OCI-LY7 (cell line): ENCODE measurements at regions not wholly inside any gene's neighbourhood (a gene's known extent, or its start where the extent isn't known, plus 50 kb on each side); places are given as distances from the start of the nearest gene placed in this dataset.

Experiments used
- BruUV-seq: library from RNA; stranded (reverse); fragments of 400-500 nt; replicated peaks from 2 replicates; lab custom pipeline; 2021; lab: Mats Ljungman, UMichigan
- CTCF ChIA-PET: fragments of 300-600 bp; sonication (Branson Sonifier 250); formaldehyde crosslinking; loops from one replicate; lab custom pipeline; 2022; ENCODE audit warnings: antibody characterized with exemption; ENCODE audit not compliant: unreplicated experiment; lab: Charles Lee
- POLR2A ChIA-PET: fragments of 300-600 bp; sonication (Branson Sonifier 250); formaldehyde crosslinking; loops from one replicate; lab custom pipeline; 2022; ENCODE audit warnings: antibody characterized with exemption; lab: Charles Lee
- DNase-seq: peaks from one replicate; pipeline ENCODE4 v3.0.0-alpha.2; 2015; ENCODE audit warnings: low spot score
- H2AFZ ChIP-seq: fragments of 200-600 bp; sonication (generic), shearing (Covaris generic); 2 replicates; pipeline ENCODE4 v1.6.1; 2014; ENCODE audit warnings: mild to moderate bottlenecking, antibody characterized with exemption, low read length, moderate library complexity
- H3K27ac ChIP-seq: fragments of 200-600 bp; sonication (generic); 2 replicates; pipeline ENCODE4 v1.5.1; 2014; ENCODE audit warnings: mixed run types, low read depth, mild to moderate bottlenecking, moderate library complexity, low read length, inconsistent platforms; ENCODE audit not compliant: poor library complexity, severe bottlenecking
- H3K36me3 ChIP-seq: fragments of 200-600 bp; sonication (generic); 2 replicates; pipeline ENCODE4 v1.6.1; 2014; ENCODE audit warnings: mild to moderate bottlenecking, antibody characterized with exemption, low read length, moderate library complexity, mixed read lengths; ENCODE audit not compliant: insufficient read depth
- H3K4me1 ChIP-seq: fragments of 200-600 bp; sonication (generic); 2 replicates; pipeline ENCODE4 v1.5.1; 2014; ENCODE audit warnings: mild to moderate bottlenecking, low read length; ENCODE audit not compliant: insufficient read depth, poor library complexity, severe bottlenecking
- H3K4me2 ChIP-seq: fragments of 200-600 bp; sonication (generic); 2 replicates; pipeline ENCODE4 v1.6.1; 2014; ENCODE audit warnings: mild to moderate bottlenecking, low read length
- H3K4me3 ChIP-seq: fragments of 200-600 bp; sonication (generic); 2 replicates; pipeline ENCODE4 v1.5.1; 2014; ENCODE audit warnings: mild to moderate bottlenecking, low read depth, low read length; ENCODE audit not compliant: poor library complexity, severe bottlenecking
- H3K79me2 ChIP-seq: fragments of 200-600 bp; sonication (generic); 2 replicates; pipeline ENCODE4 v1.6.1; 2016; ENCODE audit warnings: low read depth, mild to moderate bottlenecking, low read length, moderate library complexity, mixed read lengths; ENCODE audit not compliant: insufficient read depth
- H3K9me2 ChIP-seq: fragments of 200-600 bp; sonication (generic); 2 replicates; pipeline ENCODE4 v1.6.1; 2016; ENCODE audit warnings: mild to moderate bottlenecking, low read length, mixed read lengths; ENCODE audit not compliant: insufficient read depth
- H3K9me3 ChIP-seq: fragments of 200-600 bp; sonication (generic); 2 replicates; pipeline ENCODE4 v1.6.1; 2014; ENCODE audit warnings: mild to moderate bottlenecking, mixed run types, low read length, mixed read lengths
- H4K20me1 ChIP-seq: fragments of 200-600 bp; sonication (generic); 2 replicates; pipeline ENCODE4 v1.6.1; 2014; ENCODE audit warnings: mild to moderate bottlenecking, antibody characterized with exemption, low read length, moderate library complexity, mixed read lengths; ENCODE audit not compliant: insufficient read depth
- CTCF ChIP-seq: fragments of 200-600 bp; sonication (generic); conservative IDR thresholded peaks from 2 replicates; pipeline ENCODE4 v1.5.1; 2014; ENCODE audit warnings: mild to moderate bottlenecking, antibody characterized with exemption, low read length, moderate library complexity, mixed read lengths
- EZH2phosphoT487 ChIP-seq: fragments of 200-600 bp; sonication (generic); IDR thresholded peaks from 2 replicates; pipeline ENCODE4 v1.6.1; 2018; ENCODE audit warnings: low read depth, borderline replicate concordance, mild to moderate bottlenecking, mixed run types, antibody characterized with exemption, low read length, moderate library complexity, mixed read lengths
- intact Hi-C: fragments of 100-400 bp; cut with micrococcal nuclease; formaldehyde crosslinking; loops from one replicate; pipeline ENCODE4 v1.10.0; 2022; ENCODE audit not compliant: unreplicated experiment

- ChIA-PET POLR2A (no interaction called here), CTCF (no interaction called here)
- Histone ChIP-seq H2AFZ (no peak overlapping the region), H4K20me1 (no peaks in the 10 kb centered on the region), H3K9me3 (no peaks in the 10 kb centered on the region), H3K36me3 (no peaks in the 10 kb centered on the region), H3K79me2 (no peaks in the 10 kb centered on the region), H3K4me3 (no peak overlapping the region), H3K27ac (no peak overlapping the region), H3K4me2 (no peak overlapping the region), H3K4me1 (no peaks in the 10 kb centered on the region), H3K9me2 (no peaks in the 10 kb centered on the region)
- no TSS peak for BruUV-seq
- intact Hi-C loops = no loop called here
- TF ChIP-seq EZH2phosphoT487 (no peak), CTCF (no peak)
- no peak for DNase-seq
Measured at GRCh38 chr9:135218331-135219225, 131.1 kb downstream of the OLFM1 start.

GRCh38 chr9:135219676-135220600 lies 132.5 kb downstream of the OLFM1 start:
- POLR2A ChIA-PET = no interaction called here
- no TSS peak for BruUV-seq
- CTCF ChIA-PET = no interaction called here
- no peaks in the 10 kb centered on the region for H3K79me2 ChIP-seq
- no peak for TF ChIP-seq CTCF
- no peak for TF ChIP-seq EZH2phosphoT487
- no peaks in the 10 kb centered on the region for H3K36me3 ChIP-seq
- DNase-seq = no peak
- no peaks in the 10 kb centered on the region for H3K9me2 ChIP-seq
- no peaks in the 10 kb centered on the region for H3K4me1 ChIP-seq
- no peaks in the 10 kb centered on the region for H4K20me1 ChIP-seq
- no peak overlapping the region for H2AFZ ChIP-seq
- no peak overlapping the region for H3K4me3 ChIP-seq
- H3K4me2 ChIP-seq = no peak overlapping the region
- intact Hi-C loops = no loop called here
- no peak overlapping the region for H3K27ac ChIP-seq
- H3K9me3 ChIP-seq = no peaks in the 10 kb centered on the region
